ENCODE measurements at regions not wholly inside any gene's neighbourhood (a gene's known extent, or its start where the extent isn't known, plus 50 kb on each side); places are given as distances from the start of the nearest gene placed in this dataset.

- CTCF ChIA-PET: no interaction called here
These were observed 310.9 kb upstream of the NRG3 start for GRCh38 chr10:81564143-81564542.

DNA sequence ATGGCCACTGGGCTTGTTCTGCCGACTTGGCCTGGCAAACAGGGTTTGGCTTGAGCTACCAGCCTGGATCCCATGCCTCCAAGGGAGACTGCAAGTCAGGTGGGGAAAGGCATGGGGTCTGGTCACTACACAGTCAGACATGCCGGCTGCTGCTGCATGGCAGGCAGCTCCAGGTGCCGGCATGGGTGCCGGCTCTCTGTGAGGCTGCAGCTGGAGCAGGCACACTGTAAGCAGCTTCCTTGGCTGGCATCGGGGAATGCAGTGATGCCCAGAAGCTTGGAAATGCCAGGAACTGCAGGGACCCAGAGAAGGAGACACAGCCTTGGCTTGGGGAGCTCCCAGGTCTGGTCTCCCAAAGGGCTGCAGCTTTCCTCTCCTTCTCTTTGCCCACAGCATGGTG lies 305.5 kb upstream of the NRG3 start:
- Histone ChIP-seq H3K4me1 (ENCODE audit: control insufficient read depth in 1 of 2, insufficient read depth in 2 of 2, low read depth in 1 of 2, low read length in 1 of 2) (no peaks in the 10 kb centered on the region), H3K9me2 (no peaks in the 10 kb centered on the region), H3K9me3 (no peaks in the 10 kb centered on the region), H3F3A (replicated peaks; ENCODE audit: insufficient read depth) (no peaks in the 10 kb centered on the region), H3K27ac (ENCODE audit: low read depth in 2 of 2, low read length in 1 of 2) (no peak overlapping the region), H4K20me1 (ENCODE audit: insufficient read depth) (no peaks in the 10 kb centered on the region), H3K4me2 (no peak overlapping the region), H3K4me3 (ENCODE audit: low read depth in 2 of 2, low read length in 1 of 2) (no peak overlapping the region), H3K9ac (no peak overlapping the region), H3K79me2 (ENCODE audit: insufficient read depth) (no peaks in the 10 kb centered on the region), H3K27me3 (ENCODE audit: insufficient read depth) (no peaks in the 10 kb centered on the region), H2AFZ (ENCODE audit: low read depth) (no peak overlapping the region), H3K36me3 (replicated peaks in 1 of 2; ENCODE audit: control insufficient read depth in 1 of 2, insufficient read depth in 2 of 2, low read length in 1 of 2) (no peaks in the 10 kb centered on the region)
- ChIA-PET CTCF (interaction anchor here (1.4 kb wide), 1 partner anchor 11 kb away, joined by 3 read pairs; no protein-coding TSS in a partner anchor), POLR2A (no interaction called here)
- TF ChIP-seq ELF1 (IDR thresholded peaks at IDR 0.05) (no peak), RCOR1 (IDR thresholded peaks at IDR 0.05; ENCODE audit: low read length) (no peak), TCF12 (IDR thresholded peaks at IDR 0.05) (no peak), MXI1 (IDR thresholded peaks at IDR 0.05; ENCODE audit: low read depth, low read length) (no peak), USF2 (IDR thresholded peaks at IDR 0.05; ENCODE audit: borderline replicate concordance, low read depth, low read length) (no peak), POLR2AphosphoS5 (IDR thresholded peaks at IDR 0.05; ENCODE audit: low read depth, low read length) (no peak)
- DNase-seq: no peak
- 16% methylated on average over 2 of the region's 5 CpGs for WGBS (ENCODE audit: low lambda C conversion rate)

More at GRCh38 chr10:81564143-81564542, 310.9 kb upstream of the NRG3 start:
- Histone ChIP-seq H2AFZ (ENCODE audit: low read depth) (no peak overlapping the region), H3K27me3 (ENCODE audit: insufficient read depth) (no peaks in the 10 kb centered on the region), H3K4me3 (ENCODE audit: low read depth in 2 of 2, low read length in 1 of 2) (no peak overlapping the region), H3F3A (replicated peaks; ENCODE audit: insufficient read depth) (no peaks in the 10 kb centered on the region), H3K36me3 (replicated peaks in 1 of 2; ENCODE audit: control insufficient read depth in 1 of 2, insufficient read depth in 2 of 2, low read length in 1 of 2) (no peaks in the 10 kb centered on the region), H3K79me2 (ENCODE audit: insufficient read depth) (no peaks in the 10 kb centered on the region), H3K4me2 (no peak overlapping the region), H3K9me3 (no peaks in the 10 kb centered on the region; the same call in 1 of the 2 replicates), H4K20me1 (ENCODE audit: insufficient read depth) (no peaks in the 10 kb centered on the region), H3K27ac (ENCODE audit: low read depth in 2 of 2, low read length in 1 of 2) (no peak overlapping the region), H3K9me2 (no peaks in the 10 kb centered on the region), H3K9ac (no peak overlapping the region), H3K4me1 (ENCODE audit: control insufficient read depth in 1 of 2, insufficient read depth in 2 of 2, low read depth in 1 of 2, low read length in 1 of 2) (no peaks in the 10 kb centered on the region)
- POLR2A ChIA-PET: no interaction called here
- TF ChIP-seq MEF2A (IDR thresholded peaks at IDR 0.05; ENCODE audit: borderline replicate concordance, low read depth): no peak
- no peak for TF ChIP-seq RCOR1 (IDR thresholded peaks at IDR 0.05; ENCODE audit: low read length)
- TF ChIP-seq, protein P1, sequence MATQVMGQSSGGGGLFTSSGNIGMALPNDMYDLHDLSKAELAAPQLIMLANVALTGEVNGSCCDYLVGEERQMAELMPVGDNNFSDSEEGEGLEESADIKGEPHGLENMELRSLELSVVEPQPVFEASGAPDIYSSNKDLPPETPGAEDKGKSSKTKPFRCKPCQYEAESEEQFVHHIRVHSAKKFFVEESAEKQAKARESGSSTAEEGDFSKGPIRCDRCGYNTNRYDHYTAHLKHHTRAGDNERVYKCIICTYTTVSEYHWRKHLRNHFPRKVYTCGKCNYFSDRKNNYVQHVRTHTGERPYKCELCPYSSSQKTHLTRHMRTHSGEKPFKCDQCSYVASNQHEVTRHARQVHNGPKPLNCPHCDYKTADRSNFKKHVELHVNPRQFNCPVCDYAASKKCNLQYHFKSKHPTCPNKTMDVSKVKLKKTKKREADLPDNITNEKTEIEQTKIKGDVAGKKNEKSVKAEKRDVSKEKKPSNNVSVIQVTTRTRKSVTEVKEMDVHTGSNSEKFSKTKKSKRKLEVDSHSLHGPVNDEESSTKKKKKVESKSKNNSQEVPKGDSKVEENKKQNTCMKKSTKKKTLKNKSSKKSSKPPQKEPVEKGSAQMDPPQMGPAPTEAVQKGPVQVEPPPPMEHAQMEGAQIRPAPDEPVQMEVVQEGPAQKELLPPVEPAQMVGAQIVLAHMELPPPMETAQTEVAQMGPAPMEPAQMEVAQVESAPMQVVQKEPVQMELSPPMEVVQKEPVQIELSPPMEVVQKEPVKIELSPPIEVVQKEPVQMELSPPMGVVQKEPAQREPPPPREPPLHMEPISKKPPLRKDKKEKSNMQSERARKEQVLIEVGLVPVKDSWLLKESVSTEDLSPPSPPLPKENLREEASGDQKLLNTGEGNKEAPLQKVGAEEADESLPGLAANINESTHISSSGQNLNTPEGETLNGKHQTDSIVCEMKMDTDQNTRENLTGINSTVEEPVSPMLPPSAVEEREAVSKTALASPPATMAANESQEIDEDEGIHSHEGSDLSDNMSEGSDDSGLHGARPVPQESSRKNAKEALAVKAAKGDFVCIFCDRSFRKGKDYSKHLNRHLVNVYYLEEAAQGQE (IDR thresholded peaks at IDR 0.05; ENCODE audit: low read depth, low read length): no peak
- no peak for TF ChIP-seq NRF1 (IDR thresholded peaks at IDR 0.05; ENCODE audit: low read depth, low read length)
- no peak for TF ChIP-seq FOXM1 (IDR thresholded peaks at IDR 0.05; ENCODE audit: low read depth)
- TF ChIP-seq, protein P2, sequence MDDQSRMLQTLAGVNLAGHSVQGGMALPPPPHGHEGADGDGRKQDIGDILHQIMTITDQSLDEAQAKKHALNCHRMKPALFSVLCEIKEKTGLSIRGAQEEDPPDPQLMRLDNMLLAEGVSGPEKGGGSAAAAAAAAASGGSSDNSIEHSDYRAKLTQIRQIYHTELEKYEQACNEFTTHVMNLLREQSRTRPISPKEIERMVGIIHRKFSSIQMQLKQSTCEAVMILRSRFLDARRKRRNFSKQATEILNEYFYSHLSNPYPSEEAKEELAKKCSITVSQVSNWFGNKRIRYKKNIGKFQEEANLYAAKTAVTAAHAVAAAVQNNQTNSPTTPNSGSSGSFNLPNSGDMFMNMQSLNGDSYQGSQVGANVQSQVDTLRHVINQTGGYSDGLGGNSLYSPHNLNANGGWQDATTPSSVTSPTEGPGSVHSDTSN (IDR thresholded peaks at IDR 0.05): no peak
- no peak for TF ChIP-seq RXRA (IDR thresholded peaks at IDR 0.05; ENCODE audit: borderline replicate concordance, low read depth)
- 4% methylated on average over 3 of the region's 3 CpGs for WGBS (ENCODE audit: low lambda C conversion rate)
- no peak for DNase-seq
